ENCODE measurements at regions not wholly inside any gene's neighbourhood (a gene's known extent, or its start where the extent isn't known, plus 50 kb on each side); places are given as distances from the start of the nearest gene placed in this dataset.

DNA sequence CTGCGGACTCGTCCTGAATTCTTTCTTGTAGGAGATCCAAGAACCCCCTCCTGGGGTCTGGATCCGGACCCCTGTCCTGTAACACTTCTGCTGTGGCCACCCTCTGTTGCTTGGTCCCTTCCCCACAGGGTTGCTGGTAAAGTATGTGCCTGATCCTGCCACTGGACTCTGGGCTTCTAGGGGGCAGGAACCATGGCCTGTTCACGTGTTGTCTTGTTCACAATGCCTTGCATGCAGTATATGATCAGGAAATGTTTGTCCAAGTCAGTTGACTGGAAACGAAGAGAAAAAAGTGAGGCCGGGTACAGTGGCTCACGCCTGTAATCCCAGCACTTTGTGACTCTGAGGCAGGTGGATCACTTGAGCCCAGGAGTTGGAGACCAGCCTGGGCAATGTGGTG, 139.3 kb upstream of the ALDH1B1 start:
- no peak for TF ChIP-seq POLR2A (IDR thresholded peaks at IDR 0.05)
- TF ChIP-seq, protein P1, sequence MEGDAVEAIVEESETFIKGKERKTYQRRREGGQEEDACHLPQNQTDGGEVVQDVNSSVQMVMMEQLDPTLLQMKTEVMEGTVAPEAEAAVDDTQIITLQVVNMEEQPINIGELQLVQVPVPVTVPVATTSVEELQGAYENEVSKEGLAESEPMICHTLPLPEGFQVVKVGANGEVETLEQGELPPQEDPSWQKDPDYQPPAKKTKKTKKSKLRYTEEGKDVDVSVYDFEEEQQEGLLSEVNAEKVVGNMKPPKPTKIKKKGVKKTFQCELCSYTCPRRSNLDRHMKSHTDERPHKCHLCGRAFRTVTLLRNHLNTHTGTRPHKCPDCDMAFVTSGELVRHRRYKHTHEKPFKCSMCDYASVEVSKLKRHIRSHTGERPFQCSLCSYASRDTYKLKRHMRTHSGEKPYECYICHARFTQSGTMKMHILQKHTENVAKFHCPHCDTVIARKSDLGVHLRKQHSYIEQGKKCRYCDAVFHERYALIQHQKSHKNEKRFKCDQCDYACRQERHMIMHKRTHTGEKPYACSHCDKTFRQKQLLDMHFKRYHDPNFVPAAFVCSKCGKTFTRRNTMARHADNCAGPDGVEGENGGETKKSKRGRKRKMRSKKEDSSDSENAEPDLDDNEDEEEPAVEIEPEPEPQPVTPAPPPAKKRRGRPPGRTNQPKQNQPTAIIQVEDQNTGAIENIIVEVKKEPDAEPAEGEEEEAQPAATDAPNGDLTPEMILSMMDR (IDR thresholded peaks at IDR 0.05): no peak
